ENCODE measurements at regions not wholly inside any gene's neighbourhood (a gene's known extent, or its start where the extent isn't known, plus 50 kb on each side); places are given as distances from the start of the nearest gene placed in this dataset.
"Not testable (repeated sequence)": the region's sequence is repeated elsewhere in the genome, so short reads cannot be mapped to it uniquely, and the experiment has no call there.

DNA sequence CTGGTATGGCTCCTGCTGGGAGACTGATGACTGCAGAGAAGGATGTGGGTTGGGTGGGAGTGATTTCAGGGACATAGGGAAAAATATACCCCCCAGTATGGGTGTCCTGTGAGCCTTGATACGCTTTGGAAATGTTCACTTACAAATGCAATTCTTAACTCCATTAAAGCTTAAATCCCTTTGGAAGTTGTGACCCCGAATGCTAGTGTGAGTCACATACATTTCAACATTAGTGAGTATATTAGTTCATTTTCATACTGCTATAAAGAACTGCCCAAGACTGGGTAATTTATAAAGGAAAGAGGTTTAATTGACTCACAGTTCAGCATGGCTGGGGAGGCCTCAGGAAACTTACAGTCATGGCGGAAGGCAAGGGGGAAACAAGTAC is 120.9 kb downstream of the LIPG start:
- CTCF ChIA-PET (ENCODE audit: partially characterized antibody); intact Hi-C loops (cut with micrococcal nuclease): not testable (repeated sequence)

DNA sequence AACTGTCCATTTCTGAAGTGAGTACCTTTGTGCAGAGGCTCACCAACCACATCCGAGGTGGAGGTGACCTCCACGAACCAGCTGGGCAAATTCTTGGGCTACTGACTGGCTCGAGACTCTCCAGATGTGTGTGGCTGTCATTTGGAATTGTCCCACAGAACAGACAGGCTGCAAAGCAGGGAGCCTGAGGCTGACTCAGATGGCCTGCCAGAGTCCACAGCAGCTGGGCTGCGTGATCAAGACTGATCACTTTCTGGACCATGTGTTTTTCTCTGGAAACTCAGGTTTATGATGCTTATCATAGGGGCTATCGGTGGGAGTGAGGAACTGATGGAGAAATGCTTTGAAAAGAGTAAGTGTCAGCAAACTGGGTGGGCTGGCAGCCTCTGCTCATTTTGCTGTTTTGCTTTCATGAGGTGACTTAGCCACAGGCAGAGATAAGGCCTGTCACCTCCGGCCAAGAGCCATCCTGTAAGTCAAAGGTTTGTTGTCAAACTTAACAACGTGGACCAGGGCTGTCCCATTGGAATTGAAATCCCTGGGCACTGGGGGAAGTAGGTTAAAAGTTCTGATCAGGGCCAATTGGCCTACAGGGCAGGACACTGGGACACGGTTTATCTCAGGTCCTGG is 120.4 kb downstream of the LIPG start:
- Histone ChIP-seq H3K27me3 (ENCODE audit: insufficient read depth, low read length) (no peaks in the 10 kb centered on the region), H3K36me3 (ENCODE audit: insufficient read depth, low read length) (no peaks in the 10 kb centered on the region), H3K9me3 (ENCODE audit: control insufficient read depth in 1 of 2, low read length in 2 of 2) (no peaks in the 10 kb centered on the region), H3K4me3 (ENCODE audit: low read length in 2 of 2) (no peak overlapping the region), H3K4me1 (ENCODE audit: insufficient read depth, low read length) (no peaks in the 10 kb centered on the region), H3K27ac (ENCODE audit: low read depth, low read length) (no peak overlapping the region)
- no peak overlapping the region for H3K27ac Mint-ChIP-seq
- ChIA-PET POLR2A (ENCODE audit: partially characterized antibody) (no interaction called here), CTCF (ENCODE audit: partially characterized antibody) (interaction anchor here (1.6 kb wide), 1 partner anchor 47 kb away, joined by 4 read pairs; no protein-coding TSS in a partner anchor)
- no peaks in the 10 kb centered on the region for H3K36me3 Mint-ChIP-seq
- DNase-seq: no peak
- peaks cover 0 to 5% (median 0%) of the 10 kb centered on the region in 8 donors for H3K9me3 Mint-ChIP-seq
- intact Hi-C loops (cut with micrococcal nuclease): no loop called here
- H3K4me3 Mint-ChIP-seq: no peak overlapping the region
- peaks cover 3 to 5% of the 10 kb centered on the region in 2 donors for H3K27me3 Mint-ChIP-seq
- H3K4me1 Mint-ChIP-seq: peaks cover 0 to 12% (median 5%) of the 10 kb centered on the region in 4 donors

More for the DNA sequence above, 120.9 kb downstream of the LIPG start:
- H3K4me1 ChIP-seq (ENCODE audit: insufficient read depth, low read length); H3K27ac Mint-ChIP-seq; H3K36me3 ChIP-seq (ENCODE audit: insufficient read depth, low read length); H3K9me3 ChIP-seq (ENCODE audit: control insufficient read depth in 1 of 2, low read length in 2 of 2); H3K36me3 Mint-ChIP-seq; H3K27me3 Mint-ChIP-seq; H3K4me3 ChIP-seq (ENCODE audit: low read length in 2 of 2); H3K27ac ChIP-seq (ENCODE audit: low read depth, low read length); H3K4me3 Mint-ChIP-seq; DNase-seq; POLR2A ChIA-PET (ENCODE audit: partially characterized antibody); H3K9me3 Mint-ChIP-seq; H3K27me3 ChIP-seq (ENCODE audit: insufficient read depth, low read length): not testable (repeated sequence)
- peaks cover 0 to 12% (median 4%) of the 10 kb centered on the region in 4 donors for H3K4me1 Mint-ChIP-seq

DNA sequence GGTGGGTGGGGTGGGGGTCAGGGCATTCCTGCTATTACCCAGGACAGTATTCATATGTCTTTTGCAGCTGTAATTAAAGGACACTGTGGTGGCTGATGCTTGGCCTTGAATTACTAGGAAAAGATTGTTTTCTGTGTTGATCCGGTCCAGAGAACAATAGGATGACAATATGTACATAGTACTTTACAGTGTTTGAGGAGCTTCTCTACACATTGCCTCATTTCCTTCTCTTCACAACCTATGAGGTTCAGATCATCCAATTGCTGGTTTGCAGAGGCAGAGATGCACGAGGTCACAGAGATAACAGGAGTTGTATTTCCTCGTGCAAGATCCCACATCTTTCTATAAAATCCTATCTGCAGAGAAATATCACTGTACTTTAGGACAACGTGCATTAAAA is 119.5 kb downstream of the LIPG start:
- H3K4me1 Mint-ChIP-seq: peaks cover 0 to 12% (median 5%) of the 10 kb centered on the region in 4 donors
- peaks cover 0 to 2% (median 0%) of the 10 kb centered on the region in 8 donors for H3K9me3 Mint-ChIP-seq

DNA sequence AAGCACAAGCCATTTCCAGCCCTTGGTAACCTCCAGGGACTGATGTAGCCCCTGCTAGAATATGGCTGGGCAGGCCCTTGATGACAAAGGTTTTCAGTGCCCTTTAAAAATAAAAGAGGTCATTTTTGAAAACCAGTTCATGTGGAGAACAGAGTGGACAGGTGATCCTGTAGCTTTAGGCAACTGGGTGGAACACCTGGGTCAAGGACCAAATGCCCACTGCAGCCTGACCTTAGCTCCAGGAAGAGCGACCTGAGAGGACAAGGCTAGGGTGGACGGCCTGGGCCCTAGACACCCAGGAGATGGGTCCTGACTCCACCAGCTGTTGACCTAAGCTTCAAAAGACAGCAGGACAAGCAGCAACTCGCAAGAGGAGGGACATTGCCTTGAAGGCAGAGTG is 116.6 kb downstream of the LIPG start:
- H3K27me3 ChIP-seq (ENCODE audit: insufficient read depth, low read length): no peaks in the 10 kb centered on the region
- no peaks in the 10 kb centered on the region for H3K4me1 ChIP-seq (ENCODE audit: insufficient read depth, low read length)
- no peak for DNase-seq
- peaks cover 0 to 2% (median under 1%) of the 10 kb centered on the region in 4 donors for H3K4me1 Mint-ChIP-seq
- no peak overlapping the region for H3K4me3 ChIP-seq (ENCODE audit: low read length in 2 of 2)
- no peaks in the 10 kb centered on the region for H3K9me3 Mint-ChIP-seq
- H3K36me3 ChIP-seq (ENCODE audit: insufficient read depth, low read length): no peaks in the 10 kb centered on the region
- peaks cover 1 to 5% of the 10 kb centered on the region in 2 donors for H3K27me3 Mint-ChIP-seq
- H3K27ac ChIP-seq (ENCODE audit: low read depth, low read length): no peak overlapping the region
- no peaks in the 10 kb centered on the region for H3K36me3 Mint-ChIP-seq
- POLR2A ChIA-PET (ENCODE audit: partially characterized antibody): no interaction called here
- H3K4me3 Mint-ChIP-seq: no peak overlapping the region
- intact Hi-C loops (cut with micrococcal nuclease): no loop called here
- H3K9me3 ChIP-seq (ENCODE audit: control insufficient read depth in 1 of 2, low read length in 2 of 2): no peaks in the 10 kb centered on the region
- CTCF ChIA-PET (ENCODE audit: partially characterized antibody): no interaction called here
- no peak overlapping the region for H3K27ac Mint-ChIP-seq

More for the DNA sequence above, 119.5 kb downstream of the LIPG start:
- no peak overlapping the region for H3K4me3 ChIP-seq (ENCODE audit: low read length in 2 of 2)
- H3K27me3 Mint-ChIP-seq: peaks cover 4 to 5% of the 10 kb centered on the region in 2 donors
- ChIA-PET CTCF (ENCODE audit: partially characterized antibody) (interaction anchor here (1.6 kb wide), 1 partner anchor 48 kb away, joined by 4 read pairs; no protein-coding TSS in a partner anchor), POLR2A (ENCODE audit: partially characterized antibody) (no interaction called here)
- H3K36me3 Mint-ChIP-seq: no peaks in the 10 kb centered on the region
- no peak overlapping the region for H3K27ac Mint-ChIP-seq
- no peak for DNase-seq
- H3K4me1 ChIP-seq (ENCODE audit: insufficient read depth, low read length): no peaks in the 10 kb centered on the region
- no peak overlapping the region for H3K4me3 Mint-ChIP-seq
- no peaks in the 10 kb centered on the region for H3K36me3 ChIP-seq (ENCODE audit: insufficient read depth, low read length)
- H3K27me3 ChIP-seq (ENCODE audit: insufficient read depth, low read length): no peaks in the 10 kb centered on the region
- H3K9me3 ChIP-seq (ENCODE audit: control insufficient read depth in 1 of 2, low read length in 2 of 2): no peaks in the 10 kb centered on the region
- no peak overlapping the region for H3K27ac ChIP-seq (ENCODE audit: low read depth, low read length)
- intact Hi-C loops (cut with micrococcal nuclease): no loop called here

DNA sequence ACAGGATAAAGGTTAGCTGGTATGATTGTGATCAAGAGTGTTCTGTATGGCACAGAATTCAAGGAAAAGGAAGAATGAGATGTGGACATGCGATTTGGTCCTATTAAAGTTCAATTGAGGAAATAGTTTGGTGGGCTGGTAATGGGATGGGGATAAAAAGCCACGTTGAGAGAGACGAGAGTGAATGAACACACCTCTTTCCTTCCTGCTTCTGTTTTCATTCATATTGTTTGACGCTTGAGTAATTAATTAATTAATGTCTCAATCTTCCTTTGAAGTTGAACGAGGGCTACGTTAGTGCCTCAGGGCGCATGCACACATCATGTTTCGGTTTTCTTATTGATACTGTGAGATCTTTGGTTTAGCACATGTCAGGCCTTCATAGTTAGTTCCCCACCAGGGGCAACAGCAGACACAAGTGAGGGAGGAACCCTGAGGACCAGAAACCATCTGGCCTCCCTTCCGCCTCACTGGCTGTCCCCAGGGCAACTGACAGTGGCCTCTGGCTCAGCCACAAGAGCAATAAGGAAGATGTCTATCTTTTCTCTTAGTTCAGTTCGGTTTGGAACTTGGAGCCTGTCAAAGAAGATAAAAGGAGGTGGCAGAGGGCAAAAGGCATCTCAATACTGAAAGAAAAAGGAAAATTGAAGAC is 116.0 kb downstream of the LIPG start:
- intact Hi-C loops (cut with micrococcal nuclease): no loop called here
- no peak for DNase-seq
- Mint-ChIP-seq H3K27me3 (peaks cover 0 to 4% of the 10 kb centered on the region in 2 donors), H3K36me3 (no peaks in the 10 kb centered on the region), H3K9me3 (no peaks in the 10 kb centered on the region), H3K27ac (no peak overlapping the region), H3K4me1 (peaks cover 0 to 2% (median under 1%) of the 10 kb centered on the region in 4 donors), H3K4me3 (no peak overlapping the region)
- Histone ChIP-seq H3K4me1 (ENCODE audit: insufficient read depth, low read length) (no peaks in the 10 kb centered on the region), H3K4me3 (ENCODE audit: low read length in 2 of 2) (no peak overlapping the region), H3K27ac (ENCODE audit: low read depth, low read length) (no peak overlapping the region), H3K9me3 (ENCODE audit: control insufficient read depth in 1 of 2, low read length in 2 of 2) (no peaks in the 10 kb centered on the region), H3K27me3 (ENCODE audit: insufficient read depth, low read length) (no peaks in the 10 kb centered on the region), H3K36me3 (ENCODE audit: insufficient read depth, low read length) (no peaks in the 10 kb centered on the region)
- CTCF ChIA-PET (ENCODE audit: partially characterized antibody): no interaction called here
- POLR2A ChIA-PET (ENCODE audit: partially characterized antibody): no interaction called here

DNA sequence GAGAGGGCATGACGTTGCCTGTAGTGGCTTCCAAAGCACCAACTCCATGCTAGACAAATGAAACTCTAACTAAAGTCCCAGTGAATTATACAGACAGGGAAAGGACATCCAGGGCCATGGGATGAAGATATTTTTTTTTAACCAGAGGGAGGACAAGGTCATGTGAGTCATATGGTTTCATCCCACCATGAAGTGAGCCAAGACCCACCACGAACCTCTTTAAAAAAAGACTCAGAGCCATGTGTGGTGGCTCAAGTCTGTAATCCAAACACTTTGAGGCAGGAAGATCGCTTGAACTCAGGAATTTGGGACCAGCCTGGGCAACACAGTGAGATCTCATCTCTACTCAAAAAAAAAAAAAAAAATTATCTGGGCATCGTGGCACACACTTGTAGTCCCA is 115.2 kb downstream of the LIPG start:
- H3K27ac Mint-ChIP-seq: no peak overlapping the region
- intact Hi-C loops (cut with micrococcal nuclease): no loop called here

DNA sequence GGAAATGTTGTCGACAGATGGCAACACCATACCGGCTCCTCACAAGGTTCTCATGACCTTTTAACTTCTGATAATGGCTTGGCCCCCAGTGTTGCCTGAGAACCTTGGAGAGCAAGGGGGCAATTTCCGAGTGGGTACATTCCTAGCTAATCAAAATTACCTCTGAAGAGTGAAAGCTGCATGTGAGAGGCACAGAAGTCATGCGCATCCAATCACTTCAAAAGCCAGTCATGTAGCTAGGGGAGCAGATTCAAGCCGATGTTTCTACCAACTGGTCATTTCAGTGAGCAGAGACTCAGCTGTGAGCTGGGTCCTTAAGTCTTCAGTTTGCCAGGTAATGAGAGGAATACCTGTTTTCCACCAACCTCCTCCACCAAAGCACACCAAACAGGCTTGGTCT is 111.4 kb downstream of the LIPG start:
- Histone ChIP-seq H3K4me3 (ENCODE audit: low read length in 2 of 2) (no peak overlapping the region), H3K36me3 (ENCODE audit: insufficient read depth, low read length) (no peaks in the 10 kb centered on the region), H3K4me1 (ENCODE audit: insufficient read depth, low read length) (no peaks in the 10 kb centered on the region), H3K27me3 (ENCODE audit: insufficient read depth, low read length) (no peaks in the 10 kb centered on the region), H3K27ac (ENCODE audit: low read depth, low read length) (no peak overlapping the region), H3K9me3 (ENCODE audit: control insufficient read depth in 1 of 2, low read length in 2 of 2) (no peaks in the 10 kb centered on the region)
- POLR2A ChIA-PET (ENCODE audit: partially characterized antibody): no interaction called here
- no peak overlapping the region for H3K4me3 Mint-ChIP-seq
- H3K4me1 Mint-ChIP-seq: peaks cover 0 to 2% (median under 1%) of the 10 kb centered on the region in 4 donors
- intact Hi-C loops (cut with micrococcal nuclease): no loop called here
- H3K36me3 Mint-ChIP-seq: no peaks in the 10 kb centered on the region
- no peak overlapping the region for H3K27ac Mint-ChIP-seq
- H3K9me3 Mint-ChIP-seq: no peaks in the 10 kb centered on the region
- no peak for DNase-seq
- CTCF ChIA-PET (ENCODE audit: partially characterized antibody): no interaction called here
- H3K27me3 Mint-ChIP-seq: peaks cover 8% of the 10 kb centered on the region in 2 donors

More for the DNA sequence above, 115.2 kb downstream of the LIPG start:
- Histone ChIP-seq H3K4me3 (ENCODE audit: low read length in 2 of 2) (no peak overlapping the region), H3K9me3 (ENCODE audit: control insufficient read depth in 1 of 2, low read length in 2 of 2) (no peaks in the 10 kb centered on the region), H3K4me1 (ENCODE audit: insufficient read depth, low read length) (no peaks in the 10 kb centered on the region), H3K27me3 (ENCODE audit: insufficient read depth, low read length) (no peaks in the 10 kb centered on the region), H3K27ac (ENCODE audit: low read depth, low read length) (no peak overlapping the region), H3K36me3 (ENCODE audit: insufficient read depth, low read length) (no peaks in the 10 kb centered on the region)
- no peaks in the 10 kb centered on the region for H3K9me3 Mint-ChIP-seq
- no peak for DNase-seq
- H3K4me1 Mint-ChIP-seq: peaks cover 0 to 2% (median under 1%) of the 10 kb centered on the region in 4 donors
- no peak overlapping the region for H3K4me3 Mint-ChIP-seq
- peaks cover 1 to 4% of the 10 kb centered on the region in 2 donors for H3K27me3 Mint-ChIP-seq
- ChIA-PET POLR2A (ENCODE audit: partially characterized antibody) (no interaction called here), CTCF (ENCODE audit: partially characterized antibody) (interaction anchor here (0.5 kb wide), 1 partner anchor 1012 kb away, joined by 3 read pairs; no protein-coding TSS in a partner anchor)
- no peaks in the 10 kb centered on the region for H3K36me3 Mint-ChIP-seq
